OCI-LY3 (cell line): ENCODE measurements at regions not wholly inside any gene's neighbourhood (a gene's known extent, or its start where the extent isn't known, plus 50 kb on each side); places are given as distances from the start of the nearest gene placed in this dataset.
A peak's percentile ranks its signal among the peaks of the same experiment; 100 is the strongest.

Source experiments
- H2AFZ ChIP-seq: fragments of 200-600, 300-600 bp; shearing (Covaris generic); 2 replicates; pipeline ENCODE4 v1.6.0; 2014; ENCODE audit warnings: antibody characterized with exemption, low read depth, low read length
- H3K27ac ChIP-seq: fragments of 200-600, 300-600 bp; sonication (generic); 2 replicates; pipeline ENCODE4 v1.5.1; 2014; ENCODE audit warnings: mild to moderate bottlenecking, low read length, moderate library complexity, mixed read lengths
- H3K27me3 ChIP-seq: fragments of 200-600, 300-600 bp; sonication (generic); 2 replicates; pipeline ENCODE4 v1.6.1; 2014; ENCODE audit warnings: low read depth, low read length, mixed read lengths
- H3K36me3 ChIP-seq: fragments of 200-600, 300-600 bp; sonication (generic); replicated peaks from 2 replicates; pipeline ENCODE3; 2014; ENCODE audit warnings: low read depth, low read length, mixed read lengths
- H3K4me1 ChIP-seq: fragments of 300-600, 200-600 bp; sonication (generic); 2 replicates; pipeline ENCODE4 v1.6.1; 2014; ENCODE audit warnings: low read length, mixed read lengths
- H3K4me2 ChIP-seq: fragments of 200-600, 300-600 bp; sonication (generic); 2 replicates; pipeline ENCODE4 v1.6.1; 2014; ENCODE audit warnings: low read length, mixed read lengths
- H3K4me3 ChIP-seq: fragments of 300-600, 200-600 bp; sonication (generic); 2 replicates; pipeline ENCODE4 v1.5.1; 2014; ENCODE audit warnings: antibody characterized with exemption, mild to moderate bottlenecking, low read length, moderate library complexity
- H3K79me2 ChIP-seq: fragments of 300-600, 200-600 bp; shearing (Covaris generic); 2 replicates; pipeline ENCODE4 v1.6.1; 2014; ENCODE audit warnings: mild to moderate bottlenecking, low read length, mixed read lengths
- H3K9ac ChIP-seq: fragments of 300-600, 200-600 bp; shearing (Covaris generic); 2 replicates; pipeline ENCODE4 v1.6.0; 2014; ENCODE audit warnings: mild to moderate bottlenecking, low read length, moderate library complexity
- H3K9me3 ChIP-seq: fragments of 200-600, 300-600 bp; shearing (Covaris generic); 2 replicates; pipeline ENCODE4 v1.6.1; 2014; ENCODE audit warnings: low read length, mixed read lengths; ENCODE audit not compliant: insufficient read depth
- H4K20me1 ChIP-seq: fragments of 200-600, 300-600 bp; sonication (generic); 2 replicates; pipeline ENCODE4 v1.6.1; 2016; ENCODE audit warnings: low read length, mixed read lengths; ENCODE audit not compliant: insufficient read depth
- CTCF ChIP-seq: fragments of 200-600, 300-600 bp; sonication (generic); IDR thresholded peaks from 2 replicates; pipeline ENCODE4 v1.5.1; 2014; ENCODE audit warnings: antibody characterized with exemption, low read length, low read depth
- EZH2phosphoT487 ChIP-seq: fragments of 200-600 bp; shearing (Covaris generic); IDR thresholded peaks from 2 replicates; pipeline ENCODE4 v1.6.1; 2018; ENCODE audit warnings: antibody characterized with exemption, mixed run types, low read depth

- Histone ChIP-seq H3K4me3 (no peak overlapping the region), H3K79me2 (no peaks in the 10 kb centered on the region), H3K27me3 (no peaks in the 10 kb centered on the region), H3K27ac (no peak overlapping the region), H3K4me2 (no peak overlapping the region), H3K9ac (no peak overlapping the region), H3K9me3 (no peaks in the 10 kb centered on the region), H4K20me1 (no peaks in the 10 kb centered on the region), H2AFZ (no peak overlapping the region), H3K4me1 (no peaks in the 10 kb centered on the region), H3K36me3 (no peaks in the 10 kb centered on the region)
- TF ChIP-seq CTCF: no peak
- TF ChIP-seq EZH2phosphoT487: no peak
Observed at GRCh38 chr17:71762526-71762925, 358.3 kb upstream of the SOX9 start.

- Histone ChIP-seq H3K36me3 (no peaks in the 10 kb centered on the region), H3K4me1 (no peaks in the 10 kb centered on the region), H3K9me3 (no peaks in the 10 kb centered on the region), H2AFZ (no peak overlapping the region), H3K4me3 (no peak overlapping the region), H3K9ac (no peak overlapping the region), H3K4me2 (no peak overlapping the region), H3K27me3 (no peaks in the 10 kb centered on the region), H3K79me2 (no peaks in the 10 kb centered on the region), H4K20me1 (no peaks in the 10 kb centered on the region), H3K27ac (no peak overlapping the region)
- TF ChIP-seq CTCF (0 out of 2 replicates have a peak, but pooled peaks have one; percentile 6), EZH2phosphoT487 (no peak)
Observed at GRCh38 chr17:71764505-71764904, 356.3 kb upstream of the SOX9 start.

GRCh38 chr17:71765437-71765836, 355.4 kb upstream of the SOX9 start:
- H3K4me3 ChIP-seq: no peak overlapping the region
- H3K36me3 ChIP-seq: no peaks in the 10 kb centered on the region
- no peak overlapping the region for H3K9ac ChIP-seq
- no peak for TF ChIP-seq EZH2phosphoT487
- TF ChIP-seq CTCF: no peak
- no peak overlapping the region for H3K4me2 ChIP-seq
- H3K27ac ChIP-seq: no peak overlapping the region
- no peaks in the 10 kb centered on the region for H3K79me2 ChIP-seq
- no peaks in the 10 kb centered on the region for H3K4me1 ChIP-seq
- no peaks in the 10 kb centered on the region for H3K27me3 ChIP-seq
- no peaks in the 10 kb centered on the region for H4K20me1 ChIP-seq
- no peaks in the 10 kb centered on the region for H3K9me3 ChIP-seq
- no peak overlapping the region for H2AFZ ChIP-seq

GRCh38 chr17:71769850-71770249, 351.0 kb upstream of the SOX9 start:
- Histone ChIP-seq H3K4me2 (no peak overlapping the region), H3K79me2 (no peaks in the 10 kb centered on the region), H3K27ac (no peak overlapping the region), H3K4me1 (no peaks in the 10 kb centered on the region), H4K20me1 (no peaks in the 10 kb centered on the region), H3K36me3 (no peaks in the 10 kb centered on the region), H3K4me3 (no peak overlapping the region), H2AFZ (no peak overlapping the region), H3K9me3 (no peaks in the 10 kb centered on the region), H3K27me3 (no peaks in the 10 kb centered on the region), H3K9ac (no peak overlapping the region)
- TF ChIP-seq EZH2phosphoT487: no peak
- no peak for TF ChIP-seq CTCF
